IMR-90 (cell line): ENCODE measurements at regions not wholly inside any gene's neighbourhood (a gene's known extent, or its start where the extent isn't known, plus 50 kb on each side); places are given as distances from the start of the nearest gene placed in this dataset.

Source experiments
- ATAC-seq: fragments of 200-7000 bp; cut with Tn5 transposase; 2 replicates; pipeline ENCODE4 v1.9.1; 2020; ENCODE audit warnings: low read depth, mild to moderate bottlenecking, moderate library complexity
- BruUV-seq: library from RNA; stranded (reverse); fragments of 400-500 nt; replicated peaks from 2 replicates; lab custom pipeline; 2021; lab: Mats Ljungman, UMichigan
- CTCF ChIA-PET: fragments of 300-600 bp; formaldehyde crosslinking; extraction: SDS; loops from one replicate; lab custom pipeline; 2021; ENCODE audit warnings: antibody characterized with exemption; lab: Yijun Ruan, JAX
- POLR2A ChIA-PET: fragments of 300-600 bp; sonication (Branson Sonifier 250); formaldehyde crosslinking; loops from one replicate; lab custom pipeline; 2022; ENCODE audit warnings: antibody characterized with exemption; ENCODE audit not compliant: unreplicated experiment; lab: Charles Lee
- DNase-seq: peaks from one replicate; pipeline ENCODE4 v3.0.0; 2013
- H2AFZ ChIP-seq: replicated peaks from 2 replicates; pipeline ENCODE3; 2013; ENCODE audit warnings: low read length, mild to moderate bottlenecking; ENCODE audit not compliant: poor library complexity
- H2AK5ac ChIP-seq: 2 replicates; pipeline ENCODE4 v1.6.1; 2013; ENCODE audit warnings: low read depth, low read length, inconsistent platforms
- H2AK9ac ChIP-seq: replicated peaks from 2 replicates; pipeline ENCODE3; 2013; ENCODE audit warnings: mild to moderate bottlenecking, low read depth, low read length, moderate library complexity; ENCODE audit not compliant: poor library complexity
- H2BK120ac ChIP-seq: 2 replicates; pipeline ENCODE4 v1.6.1; 2013; ENCODE audit warnings: low read depth, low read length, inconsistent platforms
- H2BK15ac ChIP-seq: 3 replicates; pipeline ENCODE4 v1.6.1; 2013; ENCODE audit warnings: low read depth, low read length, inconsistent platforms
- H2BK20ac ChIP-seq: 2 replicates; pipeline ENCODE4 v1.6.1; 2013; ENCODE audit warnings: low read depth, mild to moderate bottlenecking, inconsistent platforms, low read length, moderate library complexity
- H2BK5ac ChIP-seq: 2 replicates; pipeline ENCODE4 v1.6.1; 2013; ENCODE audit warnings: mild to moderate bottlenecking, low read depth, low read length, inconsistent platforms; ENCODE audit not compliant: poor library complexity, severe bottlenecking
- H3K14ac ChIP-seq: replicated peaks from 2 replicates; pipeline ENCODE4 v1.6.1; 2013; ENCODE audit warnings: low read depth, low read length, inconsistent platforms
- H3K18ac ChIP-seq: 2 replicates; pipeline ENCODE4 v1.6.1; 2013; ENCODE audit warnings: low read depth, low read length, control low read depth
- H3K23ac ChIP-seq: 2 replicates; pipeline ENCODE4 v1.6.1; 2013; ENCODE audit warnings: low read depth, low read length, inconsistent platforms
- H3K27ac ChIP-seq: 2 replicates; pipeline ENCODE4 v1.5.1; 2013; ENCODE audit warnings: mild to moderate bottlenecking, control low read depth, low read length; ENCODE audit not compliant: insufficient read depth
- H3K27me3 ChIP-seq: 2 replicates; pipeline ENCODE4 v1.6.1; 2013; ENCODE audit warnings: low read length; ENCODE audit not compliant: control insufficient read depth, insufficient read depth
- H3K36me3 ChIP-seq: 2 replicates; pipeline ENCODE4 v1.6.1; 2013; ENCODE audit warnings: low read length, mixed read lengths; ENCODE audit not compliant: control insufficient read depth, insufficient read depth
- H3K4ac ChIP-seq: 2 replicates; pipeline ENCODE4 v1.6.1; 2013; ENCODE audit warnings: low read depth, low read length, inconsistent platforms
- H3K4me1 ChIP-seq: 2 replicates; pipeline ENCODE4 v1.6.1; 2013; ENCODE audit warnings: low read length, mixed read lengths; ENCODE audit not compliant: control insufficient read depth, insufficient read depth
- H3K4me2 ChIP-seq: 2 replicates; pipeline ENCODE4 v1.6.1; 2013; ENCODE audit warnings: low read depth, mild to moderate bottlenecking, control low read depth, low read length, moderate library complexity
- H3K4me3 ChIP-seq: 2 replicates; pipeline ENCODE4 v1.5.1; 2013; ENCODE audit warnings: low read depth, mild to moderate bottlenecking, control low read depth, low read length, moderate library complexity; ENCODE audit not compliant: insufficient read depth
- H3K56ac ChIP-seq: 2 replicates; pipeline ENCODE4 v1.6.1; 2013; ENCODE audit warnings: low read length, inconsistent platforms; ENCODE audit not compliant: insufficient read depth; ENCODE audit errors: extremely low read depth
- H3K79me1 ChIP-seq, 2 experiments: 2 replicates each; pipeline ENCODE4 v1.6.1; 2013; ENCODE audit warnings: low read length in 2 of 2, inconsistent platforms in 1 of 2, low read depth in 1 of 2
- H3K9ac ChIP-seq: 2 replicates; pipeline ENCODE4 v1.6.1; 2013; ENCODE audit warnings: low read depth, low read length, control low read depth
- H3K9me1 ChIP-seq: 2 replicates; pipeline ENCODE4 v1.6.1; 2013; ENCODE audit warnings: low read length, inconsistent platforms; ENCODE audit not compliant: insufficient read depth
- H3K9me3 ChIP-seq: 2 replicates; pipeline ENCODE4 v1.6.1; 2013; ENCODE audit warnings: low read length; ENCODE audit not compliant: control insufficient read depth, insufficient read depth
- H4K20me1 ChIP-seq: 2 replicates; pipeline ENCODE4 v1.6.1; 2013; ENCODE audit warnings: low read length, inconsistent platforms; ENCODE audit not compliant: insufficient read depth
- H4K5ac ChIP-seq: 2 replicates; pipeline ENCODE4 v1.6.1; 2013; ENCODE audit warnings: mild to moderate bottlenecking, low read depth, low read length, control low read depth
- H4K8ac ChIP-seq, 2 experiments: 2 replicates each; pipeline ENCODE4 v1.6.1; 2013; ENCODE audit warnings: low read depth in 2 of 2, low read length in 2 of 2, control low read depth in 1 of 2, inconsistent platforms in 1 of 2
- H4K91ac ChIP-seq: 2 replicates; pipeline ENCODE4 v1.6.1; 2013; ENCODE audit warnings: low read depth, low read length, inconsistent platforms; ENCODE audit not compliant: insufficient read depth
- BHLHE40 ChIP-seq: fragments of 150-350 bp; IDR thresholded peaks from 2 replicates; pipeline ENCODE4 v1.6.1; 2016; ENCODE audit warnings: mild to moderate bottlenecking, low read depth, low read length
- CEBPB ChIP-seq: IDR thresholded peaks from 2 replicates; pipeline ENCODE4 v1.6.1; 2012; ENCODE audit warnings: low read depth, low read length, improper control_type of control experiment
- CHD1 ChIP-seq: IDR thresholded peaks from 2 replicates; pipeline ENCODE4 v1.6.1; 2012; ENCODE audit warnings: low read depth, low read length, improper control_type of control experiment
- CTCF ChIP-seq: conservative IDR thresholded peaks from 2 replicates; pipeline ENCODE4 v1.5.1; 2012; ENCODE audit warnings: mild to moderate bottlenecking, low read depth, low read length, improper control_type of control experiment
- ELK1 ChIP-seq: fragments of 150-350 bp; IDR thresholded peaks from 2 replicates; pipeline ENCODE4 v1.6.1; 2016; ENCODE audit warnings: low read depth, mild to moderate bottlenecking, low read length, moderate library complexity, borderline replicate concordance
- FOS ChIP-seq: fragments of 150-350 bp; IDR thresholded peaks from 2 replicates; pipeline ENCODE4 v1.6.1; 2016; ENCODE audit warnings: low read depth, low read length
- MAFK ChIP-seq: IDR thresholded peaks from 2 replicates; pipeline ENCODE4 v1.6.1; 2012; ENCODE audit warnings: low read depth, low read length, improper control_type of control experiment
- MAZ ChIP-seq: IDR thresholded peaks from 2 replicates; pipeline ENCODE4 v1.6.1; 2012; ENCODE audit warnings: low read depth, mild to moderate bottlenecking, low read length, improper control_type of control experiment, moderate library complexity, borderline replicate concordance
- MXI1 ChIP-seq: IDR thresholded peaks from 2 replicates; pipeline ENCODE4 v1.6.1; 2012; ENCODE audit warnings: low read depth, mild to moderate bottlenecking, low read length, moderate library complexity, borderline replicate concordance
- NFE2L2 ChIP-seq: fragments of 150-350 bp; IDR thresholded peaks from 2 replicates; pipeline ENCODE4 v1.6.1; 2016; ENCODE audit warnings: low read depth, mild to moderate bottlenecking, low read length
- POLR2A ChIP-seq: IDR thresholded peaks from 2 replicates; pipeline ENCODE4 v1.6.1; 2012; ENCODE audit warnings: mild to moderate bottlenecking, low read depth, low read length
- RAD21 ChIP-seq: IDR thresholded peaks from 2 replicates; pipeline ENCODE4 v1.6.1; 2012; ENCODE audit warnings: low read length, improper control_type of control experiment
- RCOR1 ChIP-seq: IDR thresholded peaks from 2 replicates; pipeline ENCODE4 v1.6.1; 2012; ENCODE audit warnings: mild to moderate bottlenecking, low read length, improper control_type of control experiment; ENCODE audit not compliant: insufficient replicate concordance
- RFX5 ChIP-seq: IDR thresholded peaks from 2 replicates; pipeline ENCODE4 v1.8.0; 2012; ENCODE audit warnings: low read depth, mild to moderate bottlenecking, low read length, moderate library complexity
- SMC3 ChIP-seq: fragments of 150-350 bp; IDR thresholded peaks from 2 replicates; pipeline ENCODE4 v1.6.1; 2016; ENCODE audit warnings: low read depth, mild to moderate bottlenecking, antibody characterized with exemption, low read length, moderate library complexity
- USF2 ChIP-seq: fragments of 150-350 bp; IDR thresholded peaks from 2 replicates; pipeline ENCODE4 v1.6.1; 2017; ENCODE audit warnings: mild to moderate bottlenecking, antibody characterized with exemption, low read length, low read depth
- whole genome bisulfite sequencing, 2 experiments: methylation state at CpG; one replicate each; pipeline versions ENCODE4 v1.1.5 to v1.1.7; 2013; ENCODE audit warnings: missing lambda C conversion rate in 2 of 2; ENCODE audit not compliant: insufficient read length in 1 of 2; ENCODE audit errors: extremely low coverage in 2 of 2; 5-methylcytosine and 5-hydroxymethylcytosine counted together
- dilution Hi-C: fragments of 300-500 bp; cut with HindIII; formaldehyde crosslinking; loops from one replicate; pipeline ENCODE4 v1.14.3; 2018; ENCODE audit warnings: low sequenced_read_pairs; ENCODE audit not compliant: unreplicated experiment
- in situ Hi-C: fragments of 300-500 bp; cut with MboI; formaldehyde crosslinking; loops from 3 replicates; pipeline ENCODE4 v1.14.3; 2019; ENCODE audit warnings: low sequenced_read_pairs, inconsistent platforms, mixed read lengths
- intact Hi-C: fragments of 100-400 bp; cut with micrococcal nuclease; formaldehyde crosslinking; loops from 2 replicates; pipeline ENCODE4 v1.10.0; 2022

GRCh38 chr6:134764741-134765140 lies 185.2 kb downstream of the ALDH8A1 start:
- Histone ChIP-seq H2BK20ac (no peak overlapping the region), H3K79me1 (no peaks in the 10 kb centered on the region), H3K9me1 (no peaks in the 10 kb centered on the region), H2AK9ac (no peak overlapping the region), H3K23ac (no peak overlapping the region), H2BK120ac (no peak overlapping the region), H3K9ac (no peak overlapping the region), H2AK5ac (no peak overlapping the region), H4K5ac (no peak overlapping the region), H3K14ac (no peak overlapping the region), H3K27me3 (no peaks in the 10 kb centered on the region), H2BK15ac (no peak overlapping the region), H4K8ac (no peak overlapping the region), H3K9me3 (no peaks in the 10 kb centered on the region), H3K27ac (no peak overlapping the region), H3K4me2 (no peak overlapping the region), H4K91ac (no peak overlapping the region), H2BK5ac (no peak overlapping the region), H4K20me1 (no peaks in the 10 kb centered on the region), H2AFZ (no peak overlapping the region), H3K18ac (no peak overlapping the region), H3K4me3 (no peak overlapping the region), H3K4me1 (no peaks in the 10 kb centered on the region), H3K56ac (no peak overlapping the region), H3K36me3 (no peaks in the 10 kb centered on the region), H3K4ac (no peak overlapping the region)
- in situ Hi-C loops = no loop called here
- WGBS, 2 experiments = no CpG with 5 or more reads among the region's 3 CpGs
- no peak for ATAC-seq
- intact Hi-C loops = no loop called here
- DNase-seq = no peak
- ChIA-PET POLR2A (no interaction called here), CTCF (no interaction called here)
- dilution Hi-C loops = no loop called here
- TF ChIP-seq MXI1 (no peak), RAD21 (no peak), CTCF (no peak), FOS (no peak), ELK1 (no peak), RFX5 (no peak), POLR2A (no peak), NFE2L2 (no peak), SMC3 (no peak), CEBPB (no peak), MAFK (no peak), MAZ (no peak), CHD1 (no peak), USF2 (no peak), RCOR1 (no peak), BHLHE40 (no peak)
- BruUV-seq = no TSS peak
